H54 (cell line): ENCODE measurements at regions not wholly inside any gene's neighbourhood (a gene's known extent, or its start where the extent isn't known, plus 50 kb on each side); places are given as distances from the start of the nearest gene placed in this dataset.
"Not testable (repeated sequence)": the region's sequence is repeated elsewhere in the genome, so short reads cannot be mapped to it uniquely, and the experiment has no call there.

ENCODE experiments used
- DNase-seq: peaks from one replicate; pipeline ENCODE4 v3.0.0; 2011; ENCODE audit warnings: low spot score, mixed read lengths; ENCODE audit not compliant: insufficient read length
- FAIRE-seq: peaks from 3 replicates; lab custom pipeline; 2011; peaks lifted over from hg19 to GRCh38; lab: Jason Lieb, UNC
- POLR2A ChIP-seq: IDR thresholded peaks from 2 replicates; pipeline ENCODE4 v1.6.1; 2011; ENCODE audit warnings: low read depth, mild to moderate bottlenecking, low read length

DNA sequence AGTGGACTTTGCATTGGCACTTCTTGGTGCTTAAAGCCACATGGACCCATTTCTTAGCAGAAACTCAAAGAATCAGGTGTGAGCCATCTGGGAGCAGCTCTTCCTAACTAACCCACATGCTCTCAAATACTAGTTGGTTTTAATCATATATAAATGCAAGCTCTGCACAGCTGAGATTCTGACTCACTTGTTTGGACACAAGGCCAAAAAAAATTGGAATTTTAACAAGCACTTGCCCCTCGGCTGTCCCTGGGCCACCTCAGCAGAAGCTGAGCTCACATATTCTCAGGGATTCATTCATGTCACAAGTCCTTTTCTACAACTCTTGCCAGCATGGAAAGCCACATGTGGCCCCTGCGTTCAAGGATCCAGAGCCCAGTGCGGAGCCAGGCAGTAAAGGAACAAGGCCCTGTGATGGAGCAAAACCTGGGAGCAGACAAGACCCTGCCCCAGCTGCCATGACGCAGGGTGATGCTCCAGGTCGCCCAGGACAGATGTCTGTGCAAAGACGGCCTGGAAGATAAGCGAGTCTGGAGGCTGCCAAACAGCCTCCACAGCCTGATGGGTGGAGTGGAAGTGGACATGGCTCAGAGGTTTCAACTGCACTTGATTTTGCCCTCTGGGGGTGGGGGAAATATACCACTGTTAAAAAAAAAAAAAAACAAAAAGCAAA, 266.5 kb downstream of the EIPR1 start:
- TF ChIP-seq POLR2A, result no peak
- DNase-seq (no peak), FAIRE-seq (no peak)

DNA sequence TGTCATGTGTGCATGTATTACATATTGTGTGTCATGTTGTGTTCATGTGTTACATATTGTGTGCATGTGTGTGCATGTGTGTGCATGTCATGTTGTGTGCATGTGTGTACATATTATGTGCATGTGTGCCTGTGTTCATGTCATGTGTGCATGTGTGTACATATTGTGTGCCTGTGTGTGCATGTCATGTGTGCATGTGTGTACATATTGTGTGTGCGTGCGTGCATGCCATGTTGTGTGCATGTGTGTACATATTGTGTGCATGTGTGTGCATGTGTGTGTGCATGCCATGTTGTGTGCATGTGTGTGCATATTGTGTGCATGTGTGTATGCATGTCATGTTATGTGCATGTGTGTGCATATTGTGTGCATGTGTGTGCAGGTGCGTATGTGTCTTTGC, 267.1 kb downstream of the EIPR1 start:
- FAIRE-seq (no peak), DNase-seq (no peak)
- TF ChIP-seq POLR2A, result no peak

DNA sequence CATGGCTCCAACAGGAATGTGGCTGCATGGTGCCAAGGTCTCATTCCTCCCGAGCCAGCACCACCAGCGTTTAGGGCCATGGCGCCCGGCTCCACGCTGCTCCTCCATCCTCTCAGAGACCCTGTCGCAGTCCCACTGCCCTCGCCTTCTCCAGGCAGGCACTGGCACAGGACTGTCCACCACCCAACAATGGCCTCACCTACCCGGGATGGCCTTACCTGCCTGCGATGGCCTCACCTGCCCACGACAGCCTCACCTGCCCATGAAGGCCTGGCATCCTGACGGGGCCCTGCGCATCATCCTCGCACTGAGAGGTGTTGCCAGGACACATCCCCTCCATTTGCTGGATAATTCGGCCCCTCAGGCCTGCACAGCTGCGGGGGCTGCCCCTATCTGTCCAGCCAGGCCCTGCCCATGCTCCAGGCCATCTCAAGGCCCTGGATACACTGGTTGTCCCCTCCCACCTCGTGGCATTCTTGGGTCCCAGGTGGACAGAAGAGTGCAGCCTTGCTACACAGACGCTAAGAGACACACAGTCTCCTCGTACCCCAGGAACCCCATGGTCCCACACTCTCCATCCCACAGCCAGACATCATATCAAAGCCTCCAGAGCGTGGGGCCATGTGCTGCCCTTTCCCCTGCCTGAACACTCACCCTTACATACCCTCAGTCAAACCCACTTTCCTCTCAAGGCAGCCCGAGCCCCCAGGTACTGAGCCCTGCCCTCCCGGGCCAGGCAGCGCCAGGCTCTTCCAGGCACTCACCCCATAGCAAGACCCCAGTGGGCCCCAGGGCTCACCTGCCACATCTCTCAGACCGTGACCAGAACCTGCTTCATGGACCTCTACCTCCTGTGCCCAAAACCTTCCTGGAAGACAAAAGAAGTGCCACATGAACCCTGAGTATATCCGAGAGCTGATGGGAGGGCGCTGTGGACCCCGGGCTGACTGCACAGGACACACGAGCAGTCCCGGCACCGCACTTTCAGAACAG, 268.6 kb downstream of the EIPR1 start:
- FAIRE-seq (no peak), DNase-seq (no peak)
- TF ChIP-seq POLR2A, result no peak

DNA sequence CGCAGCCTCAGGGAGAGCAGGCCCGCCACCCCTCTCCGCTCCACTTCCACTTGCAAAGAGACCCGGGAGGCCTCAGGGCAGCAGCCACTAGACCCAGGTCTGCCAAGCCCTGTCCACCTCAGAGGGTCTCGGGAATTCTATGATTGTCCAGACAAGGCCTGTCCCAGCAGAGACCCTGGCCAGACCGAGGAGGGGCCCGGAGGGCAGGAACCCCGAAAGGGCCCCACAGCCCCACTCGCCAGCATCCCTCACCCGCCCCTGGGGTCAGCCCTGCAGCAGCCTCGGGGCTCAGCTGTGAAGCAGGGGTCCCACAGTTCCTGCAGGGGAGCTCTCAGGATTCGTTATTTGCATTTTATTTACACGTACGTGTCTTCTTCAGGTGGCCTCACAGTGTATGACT, 269.5 kb downstream of the EIPR1 start:
- DNase-seq, result no peak
- FAIRE-seq, result no peak
- TF ChIP-seq POLR2A, result no peak

DNA sequence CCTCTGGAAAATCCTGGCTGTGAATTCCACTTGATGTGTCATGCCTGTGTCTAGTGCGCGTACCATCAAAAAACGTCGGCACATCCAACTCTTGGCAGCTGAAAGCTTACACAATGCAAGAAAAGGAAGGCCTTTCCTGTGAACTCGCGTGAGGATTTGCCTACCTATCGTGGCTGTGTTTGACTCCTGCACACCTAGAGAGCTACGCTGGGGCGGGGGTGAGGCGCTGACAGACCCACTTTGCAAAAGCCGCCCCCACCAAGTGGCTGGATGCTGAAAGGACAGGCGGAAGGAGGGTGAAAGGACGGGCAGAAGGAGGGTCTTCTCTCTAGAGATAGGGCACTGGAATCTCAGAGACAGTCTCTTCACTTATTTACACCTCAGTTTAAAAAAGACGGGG, 270.1 kb downstream of the EIPR1 start:
- FAIRE-seq (no peak), DNase-seq (no peak)
- TF ChIP-seq POLR2A, result no peak

DNA sequence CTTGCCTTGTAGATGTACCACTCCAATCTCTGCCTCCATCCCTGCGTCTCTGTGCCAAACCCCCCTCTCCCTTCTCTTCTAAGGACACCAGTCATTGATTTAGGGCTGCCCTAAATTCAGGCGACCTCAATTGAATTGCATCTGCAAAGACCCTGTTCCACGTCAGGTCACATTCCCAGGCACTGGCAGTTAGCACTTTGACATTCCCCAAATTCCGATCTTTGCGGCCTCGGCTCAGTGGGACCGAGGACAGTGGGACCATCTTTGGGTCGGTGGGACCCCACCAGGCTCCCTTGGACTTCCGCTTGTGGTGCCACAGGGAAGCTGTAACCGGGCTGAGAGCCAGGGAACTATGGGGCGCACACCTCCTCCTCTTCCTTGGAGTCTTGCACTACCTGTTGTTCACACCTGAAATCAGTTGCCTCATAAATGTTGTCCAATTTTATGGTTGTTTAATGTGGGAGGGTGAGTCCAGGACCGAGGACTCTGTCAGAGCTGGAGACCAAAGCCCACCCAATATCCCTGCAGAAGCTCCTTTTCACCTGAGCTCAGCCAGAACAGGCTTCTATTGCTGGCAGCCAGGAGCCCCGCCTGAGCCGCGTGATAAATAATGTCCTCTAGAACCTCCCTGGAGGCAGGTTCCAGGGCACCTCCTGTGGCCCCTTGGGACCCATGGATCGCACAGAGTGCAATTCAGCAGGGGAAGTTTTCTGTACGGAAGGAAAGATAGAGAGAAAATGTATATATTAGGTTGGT, 271.6 kb downstream of the EIPR1 start:
- no peak for TF ChIP-seq POLR2A
- no peak for DNase-seq
- no peak for FAIRE-seq

DNA sequence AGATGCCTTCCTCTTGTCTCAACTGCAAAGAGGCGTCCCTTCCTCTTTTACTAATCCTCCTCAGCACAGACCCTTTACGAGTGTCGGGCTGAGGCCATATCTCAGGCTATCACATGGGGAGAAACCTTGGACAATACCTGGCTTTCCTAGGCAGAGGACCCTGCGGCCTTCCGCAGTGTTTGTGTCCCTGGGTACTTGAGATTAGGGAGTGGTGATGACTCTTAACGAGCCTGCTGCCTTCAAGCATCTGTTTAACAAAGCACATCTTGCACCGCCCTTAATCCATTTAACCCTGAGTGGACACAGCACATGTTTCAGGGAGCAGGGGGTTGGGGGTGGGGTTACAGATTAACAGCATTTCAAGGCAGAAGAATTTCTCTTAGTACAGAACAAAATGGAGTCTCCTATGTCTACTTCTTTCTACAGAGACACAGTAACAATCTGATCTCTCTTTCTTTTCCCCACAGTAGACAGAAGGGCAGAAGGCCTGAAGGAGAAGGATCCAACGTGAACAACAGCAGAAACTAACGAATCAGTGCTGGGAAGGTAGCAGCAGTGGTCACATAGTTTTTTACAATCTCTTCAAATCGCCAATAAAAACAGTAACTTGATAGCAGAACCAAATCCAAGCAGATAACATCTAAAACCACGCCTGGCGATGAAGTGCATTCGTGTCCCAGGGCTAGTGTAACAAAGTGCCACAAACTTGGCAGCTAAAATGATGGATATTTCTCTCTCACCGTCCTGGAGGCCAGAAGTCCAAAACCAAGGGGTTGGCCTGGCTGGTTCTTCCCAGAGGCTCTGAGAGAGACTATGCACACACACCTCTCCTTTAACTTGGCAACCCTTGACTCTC, 272.4 kb downstream of the EIPR1 start:
- not testable (repeated sequence) for DNase-seq, FAIRE-seq

DNA sequence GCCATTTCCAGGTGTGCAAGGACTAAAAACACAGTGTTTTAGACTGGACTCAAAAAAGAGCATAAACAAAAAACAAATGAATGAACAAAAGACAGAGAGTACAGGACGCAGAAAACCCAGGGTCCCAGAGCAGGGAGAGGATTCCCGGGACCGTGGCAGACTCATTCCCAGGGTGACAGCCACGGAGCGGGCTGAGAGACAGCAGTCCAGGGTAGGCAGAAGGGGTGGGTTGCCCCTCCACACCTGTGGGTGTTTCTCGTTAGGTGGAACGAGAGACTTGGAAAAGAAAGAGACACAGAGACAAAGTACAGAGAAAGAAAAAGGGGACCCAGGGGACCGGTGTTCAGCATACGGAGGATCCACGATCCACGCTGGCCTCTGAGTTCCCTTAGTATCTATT, 273.4 kb downstream of the EIPR1 start:
- FAIRE-seq, result no peak
- DNase-seq, result no peak
- TF ChIP-seq POLR2A, result no peak

DNA sequence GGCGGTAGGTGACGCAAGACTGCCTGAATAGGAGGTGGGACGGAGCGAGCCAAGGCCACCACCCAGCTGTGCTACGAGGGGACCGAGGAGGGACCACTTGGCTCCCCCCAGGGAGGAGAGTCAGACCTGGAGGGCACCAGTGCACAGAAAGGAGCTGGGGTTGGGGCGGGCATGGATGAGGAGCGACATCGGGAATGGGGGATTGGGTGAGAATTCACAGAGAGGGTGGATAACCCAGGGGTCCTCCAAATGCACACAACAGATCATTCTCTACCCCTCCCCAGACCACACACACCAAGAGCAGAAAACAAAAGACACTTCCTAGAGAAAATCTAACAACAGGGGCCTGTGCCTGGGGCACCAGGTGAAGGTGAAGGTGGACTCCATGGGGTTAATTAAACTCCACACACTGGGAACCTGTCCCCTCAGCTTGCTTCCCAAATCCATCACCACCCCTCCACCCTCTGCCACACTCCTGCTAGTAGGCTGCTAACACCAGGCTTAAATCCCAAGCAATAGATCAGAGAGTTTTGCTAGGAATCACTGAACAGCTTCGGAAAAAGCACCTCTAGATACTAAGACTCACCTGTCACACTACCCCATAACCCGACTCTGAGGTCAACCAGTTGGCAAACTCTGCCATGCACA, 274.6 kb downstream of the EIPR1 start:
- DNase-seq (no peak), FAIRE-seq (no peak)
- no peak for TF ChIP-seq POLR2A

DNA sequence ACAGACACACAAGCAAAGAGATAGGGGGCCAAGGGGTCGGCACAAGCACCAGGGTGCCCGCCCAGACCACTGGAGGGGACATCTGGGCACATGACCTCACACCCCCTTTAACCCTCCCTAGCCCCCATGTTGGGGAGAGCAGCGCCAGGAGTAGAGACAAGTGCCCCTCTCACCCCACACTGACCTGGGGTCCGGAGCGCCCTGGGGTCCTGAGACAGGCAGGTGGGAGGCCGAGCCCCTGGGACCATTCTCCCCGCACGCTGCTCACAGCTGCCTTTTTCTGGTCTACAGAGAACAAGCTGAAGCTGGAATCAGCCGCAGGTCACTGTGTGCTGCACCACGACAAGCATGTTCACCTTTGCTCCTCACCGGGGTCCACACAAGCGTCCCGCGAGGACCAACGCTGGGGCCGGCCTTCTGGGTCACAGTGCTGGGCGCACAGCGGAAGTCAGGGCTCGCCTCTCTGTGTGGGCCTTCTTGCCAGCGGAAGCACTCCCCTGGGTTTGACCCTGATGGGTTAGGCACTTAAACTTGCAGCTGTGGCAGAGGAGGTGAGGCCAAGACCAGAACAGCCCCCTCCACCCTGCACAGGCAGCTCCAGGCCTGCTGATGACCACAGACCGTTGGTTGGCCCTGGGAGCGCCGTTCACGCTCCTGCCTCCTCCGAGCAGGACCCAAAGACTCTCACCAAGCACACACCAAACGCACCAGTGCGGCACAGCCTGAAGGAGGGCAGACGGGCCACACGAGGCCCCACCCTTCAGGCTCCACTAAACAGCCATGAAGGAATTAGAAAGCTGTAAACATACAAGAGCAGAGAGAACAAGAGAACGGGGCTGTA, 275.3 kb downstream of the EIPR1 start:
- no peak for TF ChIP-seq POLR2A
- FAIRE-seq (no peak), DNase-seq (no peak)

DNA sequence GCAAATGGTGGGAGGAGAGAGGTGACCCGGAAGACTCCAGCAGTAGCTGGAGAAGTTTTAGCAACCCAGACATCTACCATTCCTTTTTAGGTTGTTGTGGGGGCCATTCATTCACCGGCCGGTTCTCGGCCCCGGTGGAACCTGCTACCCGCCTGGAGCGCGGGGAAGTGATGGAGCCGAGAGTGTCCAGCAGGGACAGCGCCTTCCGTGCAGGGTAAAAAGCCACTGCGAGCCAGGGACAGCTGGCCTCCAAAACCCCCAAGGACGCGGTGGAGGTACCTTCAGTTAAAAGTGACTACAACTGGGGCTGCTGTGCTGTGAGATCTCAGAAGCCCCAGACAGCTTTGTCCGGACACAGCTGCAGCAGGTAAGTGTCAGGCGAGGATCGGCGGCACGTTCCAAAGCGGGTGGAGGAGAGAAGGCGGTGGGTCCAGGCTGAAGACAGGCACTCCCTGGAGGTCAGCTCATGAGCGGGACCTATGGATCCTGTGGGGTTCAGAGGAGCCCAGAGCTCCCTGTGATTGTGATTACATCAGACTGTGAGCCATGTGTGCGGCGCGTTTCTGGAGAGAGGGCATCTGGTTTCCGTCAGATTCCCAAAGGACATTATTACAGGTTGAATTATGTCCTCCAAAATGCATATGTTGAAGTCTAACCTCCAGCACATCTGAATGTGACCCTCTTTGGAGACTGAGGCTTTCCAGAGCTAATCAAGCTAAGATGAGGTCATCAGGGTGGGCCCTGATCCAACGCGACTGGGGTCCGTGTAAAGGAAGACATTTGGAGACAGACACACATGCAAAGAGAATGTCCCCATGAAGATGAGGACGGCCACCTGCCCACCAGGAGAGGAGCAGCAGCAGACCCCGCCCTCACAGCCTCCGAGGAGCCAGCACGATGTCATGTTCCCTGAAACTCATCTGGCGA, 276.3 kb downstream of the EIPR1 start:
- no peak for FAIRE-seq
- DNase-seq, result no peak

DNA sequence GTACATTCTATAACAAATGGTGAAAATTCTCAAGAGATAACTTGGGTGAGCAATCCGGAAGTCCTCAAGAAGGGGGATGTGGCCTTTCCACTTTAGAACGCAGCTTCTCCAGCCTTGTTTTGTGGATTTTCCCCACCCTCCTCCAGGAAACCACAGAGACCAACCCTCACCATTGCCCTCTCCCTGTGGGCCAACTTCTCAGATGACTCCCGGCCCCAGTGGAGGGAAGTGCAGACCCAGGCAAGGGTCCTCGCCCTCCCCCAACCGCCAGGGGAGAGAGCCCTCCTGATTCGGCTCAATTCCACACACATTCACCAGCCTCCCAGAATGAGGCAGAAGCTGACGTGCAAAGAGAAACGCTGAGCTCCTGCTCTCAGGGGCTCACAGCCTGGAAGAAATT, 277.2 kb downstream of the EIPR1 start:
- DNase-seq, result no peak
- no peak for FAIRE-seq
- TF ChIP-seq POLR2A, result no peak

More for the DNA sequence above, 276.3 kb downstream of the EIPR1 start:
- TF ChIP-seq POLR2A, result no peak
